GM13977 (cell line): ENCODE measurements at regions not wholly inside any gene's neighbourhood (a gene's known extent, or its start where the extent isn't known, plus 50 kb on each side); places are given as distances from the start of the nearest gene placed in this dataset.

Source experiments
- DNase-seq: peaks from one replicate; pipeline ENCODE4 v3.0.0; 2012; ENCODE audit warnings: low spot score
- in situ Hi-C: fragments of 300-500 bp; cut with MboI; formaldehyde crosslinking; loops from one replicate; pipeline ENCODE4 v1.12.0; 2022; ENCODE audit warnings: low sequenced_read_pairs, low pct_unique_long_range_greater_than_20kb, mixed read lengths, inconsistent platforms; ENCODE audit not compliant: unreplicated experiment
- TF ChIP-seq, protein P1 (sequence below): IDR thresholded peaks from 2 replicates; pipeline ENCODE4 v1.5.1; 2012; ENCODE audit warnings: mild to moderate bottlenecking, control low read depth; ENCODE audit not compliant: insufficient read depth; ENCODE audit errors: extremely low read depth, missing control alignments

DNA sequence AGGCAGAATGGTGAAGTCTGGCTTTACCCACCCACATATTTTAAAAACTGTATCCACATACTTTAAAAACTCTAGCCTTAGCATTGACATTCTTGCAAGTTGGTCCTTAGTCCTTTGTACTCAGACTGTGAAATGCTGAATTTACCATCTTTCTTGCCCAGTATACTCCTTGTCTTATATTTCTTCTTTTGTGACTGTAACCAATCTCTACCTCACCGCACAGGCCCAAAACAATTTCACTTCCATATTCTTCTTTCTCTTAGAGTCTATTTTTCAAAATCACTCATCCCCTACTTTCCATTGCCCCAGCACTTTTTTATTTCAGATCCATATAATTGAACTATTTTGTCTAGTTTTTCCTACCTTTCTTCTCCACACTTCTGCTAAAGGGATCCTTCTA, 892.4 kb upstream of the B3GALT2 start:
- in situ Hi-C loops, result no loop called here
- TF ChIP-seq, protein P1, sequence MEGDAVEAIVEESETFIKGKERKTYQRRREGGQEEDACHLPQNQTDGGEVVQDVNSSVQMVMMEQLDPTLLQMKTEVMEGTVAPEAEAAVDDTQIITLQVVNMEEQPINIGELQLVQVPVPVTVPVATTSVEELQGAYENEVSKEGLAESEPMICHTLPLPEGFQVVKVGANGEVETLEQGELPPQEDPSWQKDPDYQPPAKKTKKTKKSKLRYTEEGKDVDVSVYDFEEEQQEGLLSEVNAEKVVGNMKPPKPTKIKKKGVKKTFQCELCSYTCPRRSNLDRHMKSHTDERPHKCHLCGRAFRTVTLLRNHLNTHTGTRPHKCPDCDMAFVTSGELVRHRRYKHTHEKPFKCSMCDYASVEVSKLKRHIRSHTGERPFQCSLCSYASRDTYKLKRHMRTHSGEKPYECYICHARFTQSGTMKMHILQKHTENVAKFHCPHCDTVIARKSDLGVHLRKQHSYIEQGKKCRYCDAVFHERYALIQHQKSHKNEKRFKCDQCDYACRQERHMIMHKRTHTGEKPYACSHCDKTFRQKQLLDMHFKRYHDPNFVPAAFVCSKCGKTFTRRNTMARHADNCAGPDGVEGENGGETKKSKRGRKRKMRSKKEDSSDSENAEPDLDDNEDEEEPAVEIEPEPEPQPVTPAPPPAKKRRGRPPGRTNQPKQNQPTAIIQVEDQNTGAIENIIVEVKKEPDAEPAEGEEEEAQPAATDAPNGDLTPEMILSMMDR, result no peak
- no peak for DNase-seq

- in situ Hi-C loops, result no loop called here
- DNase-seq, result no peak
- TF ChIP-seq, protein P1, result no peak
Measured at GRCh38 chr1:194076646-194077045, 890.2 kb upstream of the B3GALT2 start.

- DNase-seq, result no peak
- TF ChIP-seq, protein P1, result no peak
- in situ Hi-C loops, result no loop called here
Measured at GRCh38 chr1:194073833-194074232, 887.4 kb upstream of the B3GALT2 start.

DNA sequence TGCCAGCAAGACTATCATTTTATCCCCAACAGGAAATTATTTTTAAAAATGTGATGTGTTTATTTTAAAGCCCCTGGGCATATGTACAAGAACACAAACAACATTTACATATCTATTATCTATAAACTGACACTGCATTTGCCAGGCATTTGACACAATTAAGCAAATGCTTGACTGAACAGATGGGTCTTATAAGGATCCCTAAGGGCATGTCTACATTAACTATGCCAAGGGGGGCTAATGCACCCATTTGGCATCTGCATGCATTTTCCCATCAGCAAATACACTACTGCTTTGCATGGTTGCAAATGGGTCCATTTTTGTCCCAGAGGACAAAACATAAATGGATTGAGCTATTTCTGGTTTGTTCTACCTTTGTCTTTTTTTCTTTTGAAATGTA, 884.8 kb upstream of the B3GALT2 start:
- TF ChIP-seq, protein P1, result no peak
- in situ Hi-C loops, result no loop called here
- DNase-seq, result no peak

GRCh38 chr1:194069831-194070218, 883.4 kb upstream of the B3GALT2 start:
- TF ChIP-seq, protein P1, result no peak
- DNase-seq, result no peak
- in situ Hi-C loops, result no loop called here

DNA sequence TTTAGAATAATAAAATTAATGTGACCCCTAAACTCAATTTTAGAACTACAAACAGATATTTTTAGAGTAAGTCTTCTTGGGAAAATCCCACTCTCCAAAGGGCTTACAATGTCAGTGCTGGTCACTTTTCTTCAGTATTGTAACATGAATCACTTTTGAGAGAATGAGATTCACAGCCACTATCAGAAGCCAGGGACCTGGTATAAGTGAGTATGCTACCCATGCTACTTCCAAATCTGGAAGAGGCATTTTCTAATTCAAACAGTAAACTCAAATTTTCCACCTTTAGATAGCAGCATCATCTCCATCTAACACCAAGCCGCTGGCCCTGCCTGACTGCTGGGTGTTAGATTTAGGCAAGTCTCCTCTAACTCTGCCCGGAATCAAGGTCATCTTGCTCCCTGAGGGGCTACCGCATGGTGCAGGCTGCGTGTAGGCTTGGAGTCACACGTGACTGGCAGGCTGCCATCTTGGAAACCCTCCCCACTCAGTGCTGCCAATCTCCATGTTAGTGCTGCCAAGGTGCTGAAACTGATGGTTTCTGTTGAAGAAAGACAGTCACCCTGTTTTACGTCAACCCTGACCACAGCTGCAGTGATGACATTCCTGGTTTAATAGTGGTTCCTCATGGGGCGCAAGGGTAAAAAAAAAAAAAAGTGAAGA, 882.9 kb upstream of the B3GALT2 start:
- TF ChIP-seq, protein P1, result no peak
- no peak for DNase-seq
- in situ Hi-C loops, result no loop called here
